HG03571 (cell line): ENCODE measurements at regions not wholly inside any gene's neighbourhood (a gene's known extent, or its start where the extent isn't known, plus 50 kb on each side); places are given as distances from the start of the nearest gene placed in this dataset.
"Not testable (repeated sequence)": the region's sequence is repeated elsewhere in the genome, so short reads cannot be mapped to it uniquely, and the experiment has no call there.

ENCODE experiments used
- ATAC-seq: cut with Tn5 transposase; IDR thresholded peaks from one replicate; pipeline ENCODE4 v1.9.1; 2021; ENCODE audit not compliant: unreplicated experiment

GRCh38 chr13:58329746-58330145 lies 698.2 kb downstream of the PCDH17 start:
- ATAC-seq = no peak

- no peak for ATAC-seq
These were observed 709.4 kb downstream of the PCDH17 start for GRCh38 chr13:58340895-58341294.

GRCh38 chr13:58341318-58341717 lies 709.8 kb downstream of the PCDH17 start:
- no peak for ATAC-seq

GRCh38 chr13:58343076-58343475 lies 711.5 kb downstream of the PCDH17 start:
- no peak for ATAC-seq

- not testable (repeated sequence) for ATAC-seq
These were observed 720.6 kb downstream of the PCDH17 start for GRCh38 chr13:58352100-58352499.

- ATAC-seq = no peak
These were observed 738.4 kb downstream of the PCDH17 start for GRCh38 chr13:58369936-58370335.

GRCh38 chr13:58376349-58376748 lies 744.8 kb downstream of the PCDH17 start:
- no peak for ATAC-seq

- no peak for ATAC-seq
These were observed 745.2 kb downstream of the PCDH17 start for GRCh38 chr13:58376775-58377174.

- ATAC-seq = no peak
These were observed 747.7 kb downstream of the PCDH17 start for GRCh38 chr13:58379221-58379620.

- not testable (repeated sequence) for ATAC-seq
These were observed 753.8 kb downstream of the PCDH17 start for GRCh38 chr13:58385336-58385735.

- ATAC-seq = no peak
These were observed 766.2 kb downstream of the PCDH17 start for GRCh38 chr13:58397596-58398387.

GRCh38 chr13:58399263-58399662 lies 767.7 kb downstream of the PCDH17 start:
- no peak for ATAC-seq

GRCh38 chr13:58406545-58406944 lies 775.0 kb downstream of the PCDH17 start:
- no peak for ATAC-seq

- ATAC-seq = no peak
These were observed 798.4 kb downstream of the PCDH17 start for GRCh38 chr13:58429917-58430316.

- no peak for ATAC-seq
These were observed 803.4 kb downstream of the PCDH17 start for GRCh38 chr13:58434943-58435342.

- ATAC-seq = no peak
These were observed 805.9 kb downstream of the PCDH17 start for GRCh38 chr13:58437427-58437826.

- ATAC-seq = no peak
These were observed 815.4 kb downstream of the PCDH17 start for GRCh38 chr13:58446979-58447378.

- ATAC-seq = no peak
These were observed 820.6 kb downstream of the PCDH17 start for GRCh38 chr13:58452123-58452623.

- ATAC-seq = no peak
These were observed 823.5 kb downstream of the PCDH17 start for GRCh38 chr13:58455094-58455493.

- no peak for ATAC-seq
These were observed 829.7 kb downstream of the PCDH17 start for GRCh38 chr13:58461217-58461616.

- no peak for ATAC-seq
These were observed 832.3 kb downstream of the PCDH17 start for GRCh38 chr13:58463841-58464240.

GRCh38 chr13:58467176-58467575 lies 835.6 kb downstream of the PCDH17 start:
- ATAC-seq = no peak

GRCh38 chr13:58472483-58472882 lies 840.9 kb downstream of the PCDH17 start:
- ATAC-seq = no peak
